Astrocyte (in vitro differentiated cells and primary cell): ENCODE measurements at regions not wholly inside any gene's neighbourhood (a gene's known extent, or its start where the extent isn't known, plus 50 kb on each side); places are given as distances from the start of the nearest gene placed in this dataset.

Source experiments
- CTCF ChIP-seq: IDR thresholded peaks from 2 replicates; pipeline ENCODE4 v1.5.1; 2011; ENCODE audit warnings: low read depth, mild to moderate bottlenecking, inconsistent platforms, low read length, moderate library complexity; ENCODE audit not compliant: insufficient read depth
- EZH2 ChIP-seq: IDR thresholded peaks from 2 replicates; pipeline ENCODE4 v1.6.1; 2012; ENCODE audit warnings: mild to moderate bottlenecking, low read length, inconsistent platforms; ENCODE audit not compliant: insufficient read depth

DNA sequence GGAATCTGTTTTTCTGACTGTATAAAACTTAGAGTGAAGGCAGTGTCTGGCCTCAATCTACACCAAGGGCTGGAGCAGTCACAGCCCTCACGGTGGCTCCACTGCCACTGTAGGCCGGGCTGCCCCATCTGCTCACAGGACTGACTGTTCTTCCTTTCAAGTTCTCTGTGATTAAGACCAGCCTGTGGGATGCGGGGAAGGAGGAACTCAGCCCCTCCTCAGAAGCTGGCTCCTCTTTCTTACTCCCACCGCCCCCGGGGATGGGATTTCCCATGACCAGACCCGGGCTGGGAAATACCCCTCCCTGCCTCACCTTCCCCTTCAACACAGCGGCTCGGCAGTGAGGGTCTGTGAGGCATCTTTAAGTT is 106.0 kb downstream of the COPS8 start:
- TF ChIP-seq CTCF (no peak), EZH2 (no peak)
